ENCODE measurements at regions not wholly inside any gene's neighbourhood (a gene's known extent, or its start where the extent isn't known, plus 50 kb on each side); places are given as distances from the start of the nearest gene placed in this dataset.

GRCh38 chr18:77750006-77750405, 500.4 kb downstream of the GALR1 start:
- Histone ChIP-seq H3K27ac (ENCODE audit: low read depth, low read length, severe bottlenecking) (no peak overlapping the region), H3K9me3 (ENCODE audit: control insufficient read depth, low read length) (no peaks in the 10 kb centered on the region), H3K4me3 (ENCODE audit: extremely low read depth, insufficient read depth, low read length, poor library complexity, severe bottlenecking) (no peak overlapping the region), H3K36me3 (ENCODE audit: control insufficient read depth, insufficient read depth, low read length) (no peaks in the 10 kb centered on the region), H3K4me1 (ENCODE audit: control insufficient read depth, insufficient read depth, low read length, poor library complexity, severe bottlenecking) (peaks cover 7% of the 10 kb centered on the region)
- 95 to 96% methylated on average over 3 to 5 of the region's 7 CpGs for WGBS, 2 experiments (ENCODE audit: insufficient coverage in 2 of 2)

GRCh38 chr18:77754475-77755044, 504.9 kb downstream of the GALR1 start:
- Histone ChIP-seq H3K9me3 (ENCODE audit: control insufficient read depth, low read length) (no peaks in the 10 kb centered on the region), H3K27ac (ENCODE audit: low read depth, low read length, severe bottlenecking) (no peak overlapping the region), H3K36me3 (ENCODE audit: control insufficient read depth, insufficient read depth, low read length) (no peaks in the 10 kb centered on the region), H3K4me3 (ENCODE audit: extremely low read depth, insufficient read depth, low read length, poor library complexity, severe bottlenecking) (no peak overlapping the region), H3K4me1 (ENCODE audit: control insufficient read depth, insufficient read depth, low read length, poor library complexity, severe bottlenecking) (peaks cover 7% of the 10 kb centered on the region)
- 26 to 48% methylated on average over 2 to 4 of the region's 7 CpGs for WGBS, 2 experiments (ENCODE audit: insufficient coverage in 2 of 2)

GRCh38 chr18:77755187-77755586, 505.5 kb downstream of the GALR1 start:
- Histone ChIP-seq H3K4me1 (ENCODE audit: control insufficient read depth, insufficient read depth, low read length, poor library complexity, severe bottlenecking) (peaks cover 7% of the 10 kb centered on the region), H3K27ac (ENCODE audit: low read depth, low read length, severe bottlenecking) (no peak overlapping the region), H3K4me3 (ENCODE audit: extremely low read depth, insufficient read depth, low read length, poor library complexity, severe bottlenecking) (no peak overlapping the region), H3K36me3 (ENCODE audit: control insufficient read depth, insufficient read depth, low read length) (no peaks in the 10 kb centered on the region), H3K9me3 (ENCODE audit: control insufficient read depth, low read length) (no peaks in the 10 kb centered on the region)
- WGBS, 2 experiments (ENCODE audit: insufficient coverage in 2 of 2), result 45 to 66% methylated on average over 3 to 5 of the region's 6 CpGs

- no peak overlapping the region for H3K27ac ChIP-seq (ENCODE audit: low read depth, low read length, severe bottlenecking)
- H3K4me3 ChIP-seq (ENCODE audit: extremely low read depth, insufficient read depth, low read length, poor library complexity, severe bottlenecking), result no peak overlapping the region
- H3K36me3 ChIP-seq (ENCODE audit: control insufficient read depth, insufficient read depth, low read length), result no peaks in the 10 kb centered on the region
- H3K4me1 ChIP-seq (ENCODE audit: control insufficient read depth, insufficient read depth, low read length, poor library complexity, severe bottlenecking), result peaks cover 8% of the 10 kb centered on the region
- no peaks in the 10 kb centered on the region for H3K9me3 ChIP-seq (ENCODE audit: control insufficient read depth, low read length)
Measured at GRCh38 chr18:77761332-77761731, 511.7 kb downstream of the GALR1 start.

GRCh38 chr18:77762014-77762413, 512.4 kb downstream of the GALR1 start:
- no peak overlapping the region for H3K4me3 ChIP-seq (ENCODE audit: extremely low read depth, insufficient read depth, low read length, poor library complexity, severe bottlenecking)
- no peaks in the 10 kb centered on the region for H3K9me3 ChIP-seq (ENCODE audit: control insufficient read depth, low read length)
- no CpG with 5 or more reads among the region's 1 CpG for WGBS, 2 experiments (ENCODE audit: insufficient coverage in 2 of 2)
- H3K27ac ChIP-seq (ENCODE audit: low read depth, low read length, severe bottlenecking), result no peak overlapping the region
- H3K4me1 ChIP-seq (ENCODE audit: control insufficient read depth, insufficient read depth, low read length, poor library complexity, severe bottlenecking), result peaks cover 8% of the 10 kb centered on the region
- H3K36me3 ChIP-seq (ENCODE audit: control insufficient read depth, insufficient read depth, low read length), result no peaks in the 10 kb centered on the region

- peaks cover 8% of the 10 kb centered on the region for H3K4me1 ChIP-seq (ENCODE audit: control insufficient read depth, insufficient read depth, low read length, poor library complexity, severe bottlenecking)
- WGBS, 2 experiments (ENCODE audit: insufficient coverage in 2 of 2), result 11 to 21% methylated on average over 3 to 5 of the region's 6 CpGs
Measured at GRCh38 chr18:77762642-77763041, 513.0 kb downstream of the GALR1 start.

GRCh38 chr18:77763530-77764145, 514.0 kb downstream of the GALR1 start:
- H3K9me3 ChIP-seq (ENCODE audit: control insufficient read depth, low read length), result no peaks in the 10 kb centered on the region
- peaks cover 8% of the 10 kb centered on the region for H3K4me1 ChIP-seq (ENCODE audit: control insufficient read depth, insufficient read depth, low read length, poor library complexity, severe bottlenecking)
- 51 to 64% methylated on average over 3 to 7 of the region's 9 CpGs for WGBS, 2 experiments (ENCODE audit: insufficient coverage in 2 of 2)
- H3K27ac ChIP-seq (ENCODE audit: low read depth, low read length, severe bottlenecking), result no peak overlapping the region
- H3K36me3 ChIP-seq (ENCODE audit: control insufficient read depth, insufficient read depth, low read length), result no peaks in the 10 kb centered on the region
- H3K4me3 ChIP-seq (ENCODE audit: extremely low read depth, insufficient read depth, low read length, poor library complexity, severe bottlenecking), result no peak overlapping the region

More at GRCh38 chr18:77762642-77763041, 513.0 kb downstream of the GALR1 start:
- Histone ChIP-seq H3K4me3 (ENCODE audit: extremely low read depth, insufficient read depth, low read length, poor library complexity, severe bottlenecking) (no peak overlapping the region), H3K27ac (ENCODE audit: low read depth, low read length, severe bottlenecking) (no peak overlapping the region), H3K36me3 (ENCODE audit: control insufficient read depth, insufficient read depth, low read length) (no peaks in the 10 kb centered on the region), H3K9me3 (ENCODE audit: control insufficient read depth, low read length) (no peaks in the 10 kb centered on the region)

GRCh38 chr18:77765468-77765867, 515.8 kb downstream of the GALR1 start:
- peaks cover 8% of the 10 kb centered on the region for H3K4me1 ChIP-seq (ENCODE audit: control insufficient read depth, insufficient read depth, low read length, poor library complexity, severe bottlenecking)
- 17 to 35% methylated on average over 6 to 8 of the region's 9 CpGs for WGBS, 2 experiments (ENCODE audit: insufficient coverage in 2 of 2)
- no peaks in the 10 kb centered on the region for H3K36me3 ChIP-seq (ENCODE audit: control insufficient read depth, insufficient read depth, low read length)
- no peak overlapping the region for H3K27ac ChIP-seq (ENCODE audit: low read depth, low read length, severe bottlenecking)
- H3K4me3 ChIP-seq (ENCODE audit: extremely low read depth, insufficient read depth, low read length, poor library complexity, severe bottlenecking), result no peak overlapping the region
- no peaks in the 10 kb centered on the region for H3K9me3 ChIP-seq (ENCODE audit: control insufficient read depth, low read length)

- Histone ChIP-seq H3K4me3 (ENCODE audit: extremely low read depth, insufficient read depth, low read length, poor library complexity, severe bottlenecking) (no peak overlapping the region), H3K36me3 (ENCODE audit: control insufficient read depth, insufficient read depth, low read length) (no peaks in the 10 kb centered on the region), H3K27ac (ENCODE audit: low read depth, low read length, severe bottlenecking) (no peak overlapping the region), H3K4me1 (ENCODE audit: control insufficient read depth, insufficient read depth, low read length, poor library complexity, severe bottlenecking) (peaks cover 8% of the 10 kb centered on the region), H3K9me3 (ENCODE audit: control insufficient read depth, low read length) (no peaks in the 10 kb centered on the region)
- 83 to 92% methylated on average over 8 to 9 of the region's 9 CpGs for WGBS, 2 experiments (ENCODE audit: insufficient coverage in 2 of 2)
Measured at GRCh38 chr18:77766421-77766820, 516.8 kb downstream of the GALR1 start.

GRCh38 chr18:77772177-77772576, 522.5 kb downstream of the GALR1 start:
- no peaks in the 10 kb centered on the region for H3K4me1 ChIP-seq (ENCODE audit: control insufficient read depth, insufficient read depth, low read length, poor library complexity, severe bottlenecking)

GRCh38 chr18:77776104-77776503, 526.5 kb downstream of the GALR1 start:
- WGBS, 2 experiments (ENCODE audit: insufficient coverage in 2 of 2), result 98 to 99% methylated on average over 7 to 9 of the region's 12 CpGs
- Histone ChIP-seq H3K4me1 (ENCODE audit: control insufficient read depth, insufficient read depth, low read length, poor library complexity, severe bottlenecking) (no peaks in the 10 kb centered on the region), H3K27ac (ENCODE audit: low read depth, low read length, severe bottlenecking) (no peak overlapping the region), H3K36me3 (ENCODE audit: control insufficient read depth, insufficient read depth, low read length) (no peaks in the 10 kb centered on the region), H3K4me3 (ENCODE audit: extremely low read depth, insufficient read depth, low read length, poor library complexity, severe bottlenecking) (no peak overlapping the region), H3K9me3 (ENCODE audit: control insufficient read depth, low read length) (no peaks in the 10 kb centered on the region)

More at GRCh38 chr18:77772177-77772576, 522.5 kb downstream of the GALR1 start:
- Histone ChIP-seq H3K27ac (ENCODE audit: low read depth, low read length, severe bottlenecking) (no peak overlapping the region), H3K36me3 (ENCODE audit: control insufficient read depth, insufficient read depth, low read length) (no peaks in the 10 kb centered on the region), H3K9me3 (ENCODE audit: control insufficient read depth, low read length) (no peaks in the 10 kb centered on the region), H3K4me3 (ENCODE audit: extremely low read depth, insufficient read depth, low read length, poor library complexity, severe bottlenecking) (no peak overlapping the region)
- 89 to 92% methylated on average over 3 to 4 of the region's 5 CpGs for WGBS, 2 experiments (ENCODE audit: insufficient coverage in 2 of 2)

Data from mesodermal cell (in vitro differentiated cells).